ENCODE measurements at regions not wholly inside any gene's neighbourhood (a gene's known extent, or its start where the extent isn't known, plus 50 kb on each side); places are given as distances from the start of the nearest gene placed in this dataset.

DNA sequence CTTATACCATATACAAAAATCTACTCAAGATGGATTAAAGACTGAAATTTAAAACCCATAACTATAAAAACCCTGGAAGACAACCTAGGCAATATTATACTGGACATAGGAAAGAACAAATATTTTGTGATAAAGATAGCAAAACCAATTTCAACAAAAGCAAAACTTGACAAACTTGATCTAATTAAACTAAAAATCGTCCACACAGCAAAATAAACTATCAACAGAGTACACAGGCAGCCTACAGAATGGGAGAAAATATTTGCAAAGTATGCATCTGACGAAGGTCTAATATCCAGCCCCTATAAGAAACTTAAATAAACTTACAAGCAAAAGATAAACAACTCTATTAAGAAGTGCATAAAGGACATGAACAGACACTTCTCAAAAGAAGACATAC lies 240.1 kb downstream of the HGF start (continued):
- TF ChIP-seq REST (tag by site-specific recombination; IDR thresholded peaks at IDR 0.05): no peak

GRCh38 chr7:81527651-81528050 lies 242.2 kb downstream of the HGF start:
- POLR2A ChIA-PET: no interaction called here
- no peaks in the 10 kb centered on the region for H3K9me3 ChIP-seq (ENCODE audit: control insufficient read depth, insufficient read depth, low read depth, low read length)
- H3K4me3 ChIP-seq (ENCODE audit: low read depth, low read length): no peak overlapping the region
- H3K36me3 ChIP-seq (ENCODE audit: control insufficient read depth in 2 of 2, insufficient read depth in 1 of 2, low read length in 2 of 2): no peaks in the 10 kb centered on the region
- TF ChIP-seq ZNF138 (tag by site-specific recombination; IDR thresholded peaks at IDR 0.05; ENCODE audit: borderline replicate concordance) (no peak), ZNF121 (tag by site-specific recombination; IDR thresholded peaks at IDR 0.05) (no peak), ZSCAN4 (tag by site-specific recombination; IDR thresholded peaks at IDR 0.05) (no peak), KLF7 (tag by site-specific recombination; IDR thresholded peaks at IDR 0.05; ENCODE audit: borderline replicate concordance) (no peak), ZNF692 (tag by site-specific recombination; IDR thresholded peaks at IDR 0.05) (no peak), ZNF785 (tag by site-specific recombination; IDR thresholded peaks at IDR 0.05) (no peak), ZNF133 (tag by site-specific recombination; IDR thresholded peaks at IDR 0.05) (no peak), ZNF501 (tag by site-specific recombination; IDR thresholded peaks at IDR 0.05) (no peak), HOXA7 (CRISPR knock-in tag; IDR thresholded peaks at IDR 0.05; ENCODE audit: borderline replicate concordance) (no peak), PRDM6 (tag by site-specific recombination; IDR thresholded peaks at IDR 0.05) (no peak), ZBTB44 (tag by site-specific recombination; IDR thresholded peaks at IDR 0.05) (no peak), ZNF843 (tag by site-specific recombination; IDR thresholded peaks at IDR 0.05) (no peak), ZNF175 (tag by site-specific recombination; IDR thresholded peaks at IDR 0.05) (no peak), ZNF677 (tag by site-specific recombination; IDR thresholded peaks at IDR 0.05) (no peak), ZNF645 (tag by site-specific recombination; IDR thresholded peaks at IDR 0.05) (no peak), SP3 (tag by site-specific recombination; IDR thresholded peaks at IDR 0.05) (no peak), ZNF514 (tag by site-specific recombination; IDR thresholded peaks at IDR 0.05) (no peak), SETDB1 (IDR thresholded peaks at IDR 0.05; ENCODE audit: insufficient read length, low read length) (no peak), ZNF629 (tag by site-specific recombination; IDR thresholded peaks at IDR 0.05) (no peak), KLF8 (tag by site-specific recombination; IDR thresholded peaks at IDR 0.05) (no peak)
- no peaks in the 10 kb centered on the region for H3K4me1 ChIP-seq (ENCODE audit: control insufficient read depth, insufficient read depth, low read length)
- CTCF ChIA-PET: no interaction called here
- H3K27ac ChIP-seq (ENCODE audit: extremely low read depth, low read depth, low read length): no peak overlapping the region
